Caco-2 (cell line): ENCODE measurements at regions not wholly inside any gene's neighbourhood (a gene's known extent, or its start where the extent isn't known, plus 50 kb on each side); places are given as distances from the start of the nearest gene placed in this dataset.

Experiments
- BruUV-seq: library from RNA; stranded (reverse); fragments of 400-500 nt; replicated peaks from 2 replicates; lab custom pipeline; 2021; lab: Mats Ljungman, UMichigan
- CTCF ChIA-PET: fragments of 300-600 bp; sonication (Branson Sonifier 250); formaldehyde crosslinking; loops from one replicate; lab custom pipeline; 2022; ENCODE audit warnings: antibody characterized with exemption; lab: Charles Lee
- POLR2A ChIA-PET: fragments of 300-600 bp; sonication (Branson Sonifier 250); formaldehyde crosslinking; loops from one replicate; lab custom pipeline; 2022; ENCODE audit warnings: antibody characterized with exemption; lab: Charles Lee
- DNase-seq, 2 experiments: peaks; one replicate each; pipeline versions ENCODE4 v3.0.0 to v3.0.0-alpha.2; 2020 to 2022
- H3K27me3 ChIP-seq: replicated peaks from 2 replicates; pipeline ENCODE4 v1.6.0; 2011; ENCODE audit warnings: low read length; ENCODE audit not compliant: control insufficient read depth, insufficient read depth
- H3K36me3 ChIP-seq: 2 replicates; pipeline ENCODE4 v1.5.1; 2011; ENCODE audit warnings: low read length; ENCODE audit not compliant: control insufficient read depth, insufficient read depth
- H3K4me1 ChIP-seq: fragments of 250-450 bp; sonication (Bioruptor Pico); 2 replicates; pipeline ENCODE4 v1.5.1; 2020; ENCODE audit warnings: mild to moderate bottlenecking
- H3K4me3 ChIP-seq: 2 replicates; pipeline ENCODE4 v1.5.1; 2011; ENCODE audit warnings: low read depth, mild to moderate bottlenecking, control low read depth, low read length
- H3K9me3 ChIP-seq: fragments of 250-450 bp; sonication (Bioruptor Pico); 2 replicates; pipeline ENCODE4 v1.5.1; 2020; ENCODE audit warnings: mild to moderate bottlenecking, moderate library complexity
- H3K27ac Mint-ChIP-seq: one replicate; pipeline ENCODE4 v1.8.0; 2022; ENCODE audit warnings: mixed read lengths; ENCODE audit not compliant: unreplicated experiment
- H3K27me3 Mint-ChIP-seq: one replicate; pipeline ENCODE4 v1.8.0; 2022; ENCODE audit warnings: mixed read lengths; ENCODE audit not compliant: insufficient read depth, unreplicated experiment
- H3K36me3 Mint-ChIP-seq: one replicate; pipeline ENCODE4 v1.8.0; 2022; ENCODE audit warnings: mild to moderate bottlenecking, mixed read lengths; ENCODE audit not compliant: insufficient read depth, unreplicated experiment
- H3K4me1 Mint-ChIP-seq: one replicate; pipeline ENCODE4 v1.8.0; 2022; ENCODE audit warnings: low read depth, mixed read lengths; ENCODE audit not compliant: unreplicated experiment
- H3K4me3 Mint-ChIP-seq: one replicate; pipeline ENCODE4 v1.8.0; 2022; ENCODE audit warnings: mild to moderate bottlenecking, moderate library complexity, mixed read lengths; ENCODE audit not compliant: unreplicated experiment
- H3K9me3 Mint-ChIP-seq: one replicate; pipeline ENCODE4 v1.8.0; 2022; ENCODE audit warnings: mixed read lengths; ENCODE audit not compliant: unreplicated experiment
- CTCF ChIP-seq, 2 experiments: fragments of 200-600 bp in 1 of 2; IDR thresholded peaks; 1 replicate in 1 of 2; 2 replicates in 1 of 2; pipeline versions ENCODE4 v1.5.1 to v1.8.0; 2011 to 2022; ENCODE audit warnings: antibody characterized with exemption in 1 of 2, control low read depth in 1 of 2, inconsistent platforms in 1 of 2, low read depth in 1 of 2, low read length in 1 of 2, mild to moderate bottlenecking in 1 of 2, moderate library complexity in 1 of 2; ENCODE audit not compliant: insufficient read depth in 1 of 2, severe bottlenecking in 1 of 2, unreplicated experiment in 1 of 2
- intact Hi-C: fragments of 100-400 bp; cut with micrococcal nuclease; formaldehyde crosslinking; loops from one replicate; pipeline ENCODE4 v1.10.0; 2022; ENCODE audit not compliant: unreplicated experiment

GRCh38 chr16:60491273-60491672 lies 1545.0 kb downstream of the CDH8 start:
- no peak for TF ChIP-seq CTCF (IDR thresholded peaks at IDR 0.05; ENCODE audit: insufficient read depth in 1 of 2, low read depth in 1 of 2, low read length in 1 of 2, severe bottlenecking in 1 of 2, unreplicated experiment in 1 of 2)
- Mint-ChIP-seq H3K27me3 (peaks cover 6% of the 10 kb centered on the region), H3K4me1 (no peaks in the 10 kb centered on the region), H3K36me3 (no peaks in the 10 kb centered on the region), H3K27ac (no peak overlapping the region), H3K4me3 (no peak overlapping the region), H3K9me3 (no peaks in the 10 kb centered on the region)
- ChIA-PET CTCF (no interaction called here), POLR2A (no interaction called here)
- peaks cover 5% of the 10 kb centered on the region; the same call in 1 of the 2 replicates for H3K9me3 ChIP-seq
- H3K36me3 ChIP-seq, result no peaks in the 10 kb centered on the region
- intact Hi-C loops, result no loop called here
- H3K4me1 ChIP-seq, result no peaks in the 10 kb centered on the region
- no TSS peak for BruUV-seq
- no peak for DNase-seq
- no peak overlapping the region for H3K4me3 ChIP-seq
- H3K27me3 ChIP-seq, result no peaks in the 10 kb centered on the region

- peaks cover 5% of the 10 kb centered on the region; the same call in 1 of the 2 replicates for H3K9me3 ChIP-seq
These were observed 1550.3 kb downstream of the CDH8 start for GRCh38 chr16:60485872-60486489.

GRCh38 chr16:60484901-60485300 lies 1551.3 kb downstream of the CDH8 start:
- Histone ChIP-seq H3K36me3 (no peaks in the 10 kb centered on the region), H3K27me3 (no peaks in the 10 kb centered on the region), H3K4me3 (no peak overlapping the region), H3K9me3 (peaks cover 5% of the 10 kb centered on the region; the same call in 1 of the 2 replicates), H3K4me1 (no peaks in the 10 kb centered on the region)
- ChIA-PET CTCF (no interaction called here), POLR2A (no interaction called here)
- intact Hi-C loops, result no loop called here
- no peak for TF ChIP-seq CTCF (IDR thresholded peaks at IDR 0.05; ENCODE audit: insufficient read depth in 1 of 2, low read depth in 1 of 2, low read length in 1 of 2, severe bottlenecking in 1 of 2, unreplicated experiment in 1 of 2)
- Mint-ChIP-seq H3K4me1 (no peaks in the 10 kb centered on the region), H3K4me3 (no peak overlapping the region), H3K36me3 (no peaks in the 10 kb centered on the region), H3K9me3 (no peaks in the 10 kb centered on the region), H3K27me3 (peaks cover 4% of the 10 kb centered on the region), H3K27ac (no peak overlapping the region)
- BruUV-seq, result no TSS peak
- no peak for DNase-seq

More at GRCh38 chr16:60485872-60486489, 1550.3 kb downstream of the CDH8 start:
- H3K27ac Mint-ChIP-seq, result no peak overlapping the region
- BruUV-seq, result no TSS peak
- no peak overlapping the region for H3K4me3 Mint-ChIP-seq
- no peaks in the 10 kb centered on the region for H3K4me1 ChIP-seq
- intact Hi-C loops, result no loop called here
- no peak overlapping the region for H3K4me3 ChIP-seq
- peaks cover 4% of the 10 kb centered on the region for H3K27me3 Mint-ChIP-seq
- no peaks in the 10 kb centered on the region for H3K27me3 ChIP-seq
- no peaks in the 10 kb centered on the region for H3K9me3 Mint-ChIP-seq
- CTCF ChIA-PET, result no interaction called here
- DNase-seq, result no peak
- H3K36me3 Mint-ChIP-seq, result no peaks in the 10 kb centered on the region
- POLR2A ChIA-PET, result no interaction called here
- no peaks in the 10 kb centered on the region for H3K36me3 ChIP-seq
- no peak for TF ChIP-seq CTCF (IDR thresholded peaks at IDR 0.05; ENCODE audit: insufficient read depth in 1 of 2, low read depth in 1 of 2, low read length in 1 of 2, severe bottlenecking in 1 of 2, unreplicated experiment in 1 of 2)
- no peaks in the 10 kb centered on the region for H3K4me1 Mint-ChIP-seq
